ENCODE measurements at regions not wholly inside any gene's neighbourhood (a gene's known extent, or its start where the extent isn't known, plus 50 kb on each side); places are given as distances from the start of the nearest gene placed in this dataset.
"Not testable (repeated sequence)": the region's sequence is repeated elsewhere in the genome, so short reads cannot be mapped to it uniquely, and the experiment has no call there.

DNA sequence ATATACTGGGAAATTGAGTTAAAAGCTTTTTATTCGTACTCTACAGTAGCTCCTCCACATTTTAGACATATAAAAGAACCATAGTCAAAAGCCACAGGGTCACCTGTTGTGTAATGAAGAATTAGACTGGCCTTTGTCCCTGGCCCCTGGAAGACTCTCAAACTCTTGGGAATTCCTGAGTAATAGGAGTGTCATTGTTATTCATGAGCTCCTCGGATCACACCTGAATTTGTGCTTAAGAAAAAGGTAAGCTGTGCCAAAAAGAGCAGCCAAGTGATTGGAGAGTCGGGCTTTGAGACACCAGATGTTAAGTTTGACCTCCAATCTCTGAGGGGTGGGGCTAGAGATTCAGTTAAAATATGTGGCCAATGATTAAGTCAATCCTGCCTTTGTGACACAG is 405.8 kb upstream of the ANKRD20A1 start:
- not testable (repeated sequence) for H3K4me1 ChIP-seq (ENCODE audit: insufficient read depth); H3K4me2 ChIP-seq; H3K9me3 ChIP-seq (ENCODE audit: low read depth); H2AFZ ChIP-seq; H4K20me1 ChIP-seq (ENCODE audit: insufficient read depth, poor library complexity, severe bottlenecking); DNase-seq (ENCODE audit: low spot score); H3K79me2 ChIP-seq; H3K27me3 ChIP-seq; H3K4me3 ChIP-seq; H3K27ac ChIP-seq; H3K36me3 ChIP-seq (replicated peaks; ENCODE audit: insufficient read depth, low read depth); H3K9me2 ChIP-seq (replicated peaks; ENCODE audit: insufficient read depth)
- WGBS (ENCODE audit: low lambda C conversion rate, missing lambda C conversion rate) = no CpG with 5 or more reads among the region's 3 CpGs

- DNase-seq (ENCODE audit: low spot score); H3K4me1 ChIP-seq (ENCODE audit: insufficient read depth): not testable (repeated sequence)
Observed at GRCh38 chr9:67442313-67442712, 416.4 kb upstream of the ANKRD20A1 start.

GRCh38 chr9:67437011-67437410 is 421.7 kb upstream of the ANKRD20A1 start:
- H3K9me3 ChIP-seq (ENCODE audit: low read depth); H3K36me3 ChIP-seq (replicated peaks; ENCODE audit: insufficient read depth, low read depth); H3K4me2 ChIP-seq; H3K79me2 ChIP-seq; DNase-seq (ENCODE audit: low spot score); H2AFZ ChIP-seq; H4K20me1 ChIP-seq (ENCODE audit: insufficient read depth, poor library complexity, severe bottlenecking); H3K4me1 ChIP-seq (ENCODE audit: insufficient read depth); H3K4me3 ChIP-seq; H3K27ac ChIP-seq; H3K9me2 ChIP-seq (replicated peaks; ENCODE audit: insufficient read depth); H3K27me3 ChIP-seq: not testable (repeated sequence)
- WGBS (ENCODE audit: low lambda C conversion rate, missing lambda C conversion rate) = 86% methylated on average over 1 of the region's 3 CpGs

More at GRCh38 chr9:67442313-67442712, 416.4 kb upstream of the ANKRD20A1 start:
- H3K79me2 ChIP-seq; H3K4me3 ChIP-seq; H3K27ac ChIP-seq; H3K27me3 ChIP-seq; H3K4me2 ChIP-seq; H3K9me2 ChIP-seq (replicated peaks; ENCODE audit: insufficient read depth); H3K36me3 ChIP-seq (replicated peaks; ENCODE audit: insufficient read depth, low read depth); H3K9me3 ChIP-seq (ENCODE audit: low read depth); H2AFZ ChIP-seq; H4K20me1 ChIP-seq (ENCODE audit: insufficient read depth, poor library complexity, severe bottlenecking): not testable (repeated sequence)
- no CpG with 5 or more reads among the region's 3 CpGs for WGBS (ENCODE audit: low lambda C conversion rate, missing lambda C conversion rate)

GRCh38 chr9:67424881-67425280 is 432.5 kb upstream of the SPATA31A3 start:
- WGBS (ENCODE audit: low lambda C conversion rate, missing lambda C conversion rate) = no CpG with 5 or more reads among the region's 4 CpGs

GRCh38 chr9:67423049-67423728 is 430.8 kb upstream of the SPATA31A3 start:
- 90% methylated on average over 1 of the region's 9 CpGs for WGBS (ENCODE audit: low lambda C conversion rate, missing lambda C conversion rate)
- DNase-seq (ENCODE audit: low spot score); H3K4me1 ChIP-seq (ENCODE audit: insufficient read depth); H3K4me2 ChIP-seq; H3K9me2 ChIP-seq (replicated peaks; ENCODE audit: insufficient read depth); H2AFZ ChIP-seq; H4K20me1 ChIP-seq (ENCODE audit: insufficient read depth, poor library complexity, severe bottlenecking); H3K27ac ChIP-seq; H3K27me3 ChIP-seq; H3K36me3 ChIP-seq (replicated peaks; ENCODE audit: insufficient read depth, low read depth); H3K4me3 ChIP-seq; H3K79me2 ChIP-seq; H3K9me3 ChIP-seq (ENCODE audit: low read depth): not testable (repeated sequence)

More at GRCh38 chr9:67424881-67425280, 432.5 kb upstream of the SPATA31A3 start:
- not testable (repeated sequence) for H3K27me3 ChIP-seq; H3K9me3 ChIP-seq (ENCODE audit: low read depth); H3K4me1 ChIP-seq (ENCODE audit: insufficient read depth); H3K9me2 ChIP-seq (replicated peaks; ENCODE audit: insufficient read depth); H3K4me3 ChIP-seq; H3K27ac ChIP-seq; H3K79me2 ChIP-seq; H2AFZ ChIP-seq; H3K36me3 ChIP-seq (replicated peaks; ENCODE audit: insufficient read depth, low read depth); H4K20me1 ChIP-seq (ENCODE audit: insufficient read depth, poor library complexity, severe bottlenecking); DNase-seq (ENCODE audit: low spot score); H3K4me2 ChIP-seq

DNA sequence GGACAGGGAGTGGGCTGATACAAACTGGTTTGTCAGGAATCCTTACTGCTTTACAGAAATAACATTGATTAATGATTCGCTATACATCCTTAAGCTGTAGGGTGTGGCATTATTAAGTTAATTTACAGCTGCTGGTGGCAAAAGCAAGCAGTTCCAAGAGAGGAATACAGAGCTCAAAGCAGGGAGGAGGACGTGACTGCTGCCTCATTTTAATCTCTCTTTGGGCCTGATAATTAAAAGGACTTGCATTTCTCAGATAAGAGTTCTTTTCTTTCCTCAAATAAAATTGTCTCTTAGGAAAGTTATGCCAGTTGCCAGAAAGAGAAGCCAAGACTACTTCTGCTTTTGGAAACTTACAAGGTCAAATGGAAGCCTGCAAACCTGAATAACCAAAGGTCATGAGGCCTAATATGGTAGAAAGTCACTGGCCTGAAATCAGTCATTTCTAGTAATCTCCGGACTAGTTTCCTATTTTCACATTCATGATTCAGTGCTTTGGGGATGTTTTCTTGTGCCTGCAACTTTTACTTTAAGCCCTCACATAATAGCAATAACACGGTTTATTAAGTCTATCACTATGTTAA is 426.2 kb upstream of the SPATA31A3 start:
- H3K27ac ChIP-seq; H3K4me2 ChIP-seq; H2AFZ ChIP-seq; H3K79me2 ChIP-seq; H4K20me1 ChIP-seq (ENCODE audit: insufficient read depth, poor library complexity, severe bottlenecking); H3K36me3 ChIP-seq (replicated peaks; ENCODE audit: insufficient read depth, low read depth); H3K4me1 ChIP-seq (ENCODE audit: insufficient read depth); H3K9me2 ChIP-seq (replicated peaks; ENCODE audit: insufficient read depth); H3K9me3 ChIP-seq (ENCODE audit: low read depth); H3K27me3 ChIP-seq; H3K4me3 ChIP-seq; DNase-seq (ENCODE audit: low spot score): not testable (repeated sequence)
- WGBS (ENCODE audit: low lambda C conversion rate, missing lambda C conversion rate) = no CpG with 5 or more reads among the region's 4 CpGs

- not testable (repeated sequence) for H3K9me2 ChIP-seq (replicated peaks; ENCODE audit: insufficient read depth); H3K27ac ChIP-seq; H2AFZ ChIP-seq; H3K79me2 ChIP-seq; H4K20me1 ChIP-seq (ENCODE audit: insufficient read depth, poor library complexity, severe bottlenecking); DNase-seq (ENCODE audit: low spot score); H3K4me2 ChIP-seq; H3K4me3 ChIP-seq; H3K9me3 ChIP-seq (ENCODE audit: low read depth); H3K4me1 ChIP-seq (ENCODE audit: insufficient read depth); H3K36me3 ChIP-seq (replicated peaks; ENCODE audit: insufficient read depth, low read depth); H3K27me3 ChIP-seq
- 67% methylated on average over 1 of the region's 7 CpGs for WGBS (ENCODE audit: low lambda C conversion rate, missing lambda C conversion rate)
Observed at GRCh38 chr9:67417341-67417983, 425.1 kb upstream of the SPATA31A3 start.

DNA sequence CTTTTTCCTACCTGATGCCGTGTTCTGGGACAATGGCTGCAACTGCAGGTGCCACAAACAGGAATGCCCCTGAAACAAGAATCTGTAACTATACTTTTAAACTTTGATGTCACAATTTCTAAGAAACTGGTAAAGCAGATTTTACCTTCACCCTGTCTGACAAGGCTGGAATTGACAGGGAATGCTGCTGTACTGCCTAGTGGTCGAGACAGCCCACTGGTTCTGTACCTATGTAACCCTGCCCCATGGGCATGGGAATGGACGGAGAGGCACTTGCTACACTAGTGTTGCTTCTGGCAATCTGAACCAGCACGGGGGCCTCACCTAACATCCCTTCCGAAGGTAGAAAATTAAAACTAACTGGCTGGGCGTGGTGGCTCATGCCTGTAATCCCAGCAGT is 424.3 kb upstream of the SPATA31A3 start:
- H3K4me2 ChIP-seq, H3K27ac ChIP-seq: not testable (repeated sequence)

More for the DNA sequence above, 424.3 kb upstream of the SPATA31A3 start:
- H3K79me2 ChIP-seq; H2AFZ ChIP-seq; DNase-seq (ENCODE audit: low spot score); H3K9me3 ChIP-seq (ENCODE audit: low read depth); H3K9me2 ChIP-seq (replicated peaks; ENCODE audit: insufficient read depth); H3K4me3 ChIP-seq; H4K20me1 ChIP-seq (ENCODE audit: insufficient read depth, poor library complexity, severe bottlenecking); H3K27me3 ChIP-seq; H3K4me1 ChIP-seq (ENCODE audit: insufficient read depth); H3K36me3 ChIP-seq (replicated peaks; ENCODE audit: insufficient read depth, low read depth): not testable (repeated sequence)
- 80% methylated on average over 4 of the region's 6 CpGs for WGBS (ENCODE audit: low lambda C conversion rate, missing lambda C conversion rate)
